RCC 7860 (cell line): ENCODE measurements at regions not wholly inside any gene's neighbourhood (a gene's known extent, or its start where the extent isn't known, plus 50 kb on each side); places are given as distances from the start of the nearest gene placed in this dataset.

Experiments used
- DNase-seq: peaks from one replicate; pipeline ENCODE4 v3.0.0-alpha.2; 2015; ENCODE audit warnings: low spot score
- FAIRE-seq: peaks from 2 replicates; lab custom pipeline; 2012; peaks lifted over from hg19 to GRCh38; lab: Jason Lieb, UNC

GRCh38 chr19:31693131-31693932, 344.1 kb upstream of the TSHZ3 start:
- FAIRE-seq (no peak), DNase-seq (no peak)

GRCh38 chr19:31693933-31694269, 344.7 kb upstream of the TSHZ3 start:
- no peak for FAIRE-seq
- DNase-seq = no peak

GRCh38 chr19:31694761-31695160, 345.5 kb upstream of the TSHZ3 start:
- FAIRE-seq (no peak), DNase-seq (no peak)

GRCh38 chr19:31699421-31699820, 350.2 kb upstream of the TSHZ3 start:
- FAIRE-seq = no peak
- no peak for DNase-seq

- no peak for FAIRE-seq
- DNase-seq = no peak
These were observed 351.9 kb upstream of the TSHZ3 start for GRCh38 chr19:31701146-31701545.

GRCh38 chr19:31705656-31706055, 356.4 kb upstream of the TSHZ3 start:
- no peak for DNase-seq
- FAIRE-seq = no peak

- DNase-seq (no peak), FAIRE-seq (no peak)
These were observed 356.9 kb upstream of the TSHZ3 start for GRCh38 chr19:31706131-31706530.

GRCh38 chr19:31706691-31707620, 357.7 kb upstream of the TSHZ3 start:
- DNase-seq (no peak), FAIRE-seq (no peak)

GRCh38 chr19:31708520-31708919, 359.3 kb upstream of the TSHZ3 start:
- no peak for DNase-seq
- no peak for FAIRE-seq

- DNase-seq (no peak), FAIRE-seq (no peak)
These were observed 360.2 kb upstream of the TSHZ3 start for GRCh38 chr19:31709476-31709875.

GRCh38 chr19:31715249-31715945, 366.2 kb upstream of the TSHZ3 start:
- no peak for FAIRE-seq

GRCh38 chr19:31716826-31717225, 367.6 kb upstream of the TSHZ3 start:
- no peak for FAIRE-seq

More at GRCh38 chr19:31715249-31715945, 366.2 kb upstream of the TSHZ3 start:
- DNase-seq = no peak

GRCh38 chr19:31717269-31717923, 368.2 kb upstream of the TSHZ3 start:
- no peak for FAIRE-seq
- no peak for DNase-seq

More at GRCh38 chr19:31716826-31717225, 367.6 kb upstream of the TSHZ3 start:
- no peak for DNase-seq

- DNase-seq = no peak
- FAIRE-seq = no peak
These were observed 368.8 kb upstream of the TSHZ3 start for GRCh38 chr19:31718032-31718431.

GRCh38 chr19:31718898-31719297, 369.7 kb upstream of the TSHZ3 start:
- no peak for DNase-seq
- FAIRE-seq = no peak

- no peak for FAIRE-seq
These were observed 373.9 kb upstream of the TSHZ3 start for GRCh38 chr19:31723101-31723500.

GRCh38 chr19:31725051-31725450, 375.8 kb upstream of the TSHZ3 start:
- FAIRE-seq = no peak
- DNase-seq = no peak

More at GRCh38 chr19:31723101-31723500, 373.9 kb upstream of the TSHZ3 start:
- no peak for DNase-seq

GRCh38 chr19:31727536-31727935, 378.3 kb upstream of the TSHZ3 start:
- DNase-seq (no peak), FAIRE-seq (no peak)

- FAIRE-seq (no peak), DNase-seq (no peak)
These were observed 381.0 kb upstream of the TSHZ3 start for GRCh38 chr19:31730270-31730669.

- DNase-seq (no peak), FAIRE-seq (no peak)
These were observed 384.4 kb upstream of the TSHZ3 start for GRCh38 chr19:31733591-31733990.

GRCh38 chr19:31742249-31742648, 393.0 kb upstream of the TSHZ3 start:
- FAIRE-seq (no peak), DNase-seq (no peak)
